H1 (cell line): ENCODE measurements at regions not wholly inside any gene's neighbourhood (a gene's known extent, or its start where the extent isn't known, plus 50 kb on each side); places are given as distances from the start of the nearest gene placed in this dataset.

Source experiments
- JUN ChIP-seq: IDR thresholded peaks from 2 replicates; pipeline ENCODE4 v1.6.1; 2011; ENCODE audit warnings: low read depth, mild to moderate bottlenecking, improper control_type of control experiment, low read length
- RBBP5 ChIP-seq: IDR thresholded peaks from 2 replicates; pipeline ENCODE4 v1.7.1; 2012; ENCODE audit warnings: low read depth, mild to moderate bottlenecking, inconsistent platforms, low read length, moderate library complexity, borderline replicate concordance
- SRF ChIP-seq: IDR thresholded peaks from 2 replicates; pipeline ENCODE4 v1.6.1; 2011; ENCODE audit warnings: mild to moderate bottlenecking, low read depth, low read length, moderate library complexity

DNA sequence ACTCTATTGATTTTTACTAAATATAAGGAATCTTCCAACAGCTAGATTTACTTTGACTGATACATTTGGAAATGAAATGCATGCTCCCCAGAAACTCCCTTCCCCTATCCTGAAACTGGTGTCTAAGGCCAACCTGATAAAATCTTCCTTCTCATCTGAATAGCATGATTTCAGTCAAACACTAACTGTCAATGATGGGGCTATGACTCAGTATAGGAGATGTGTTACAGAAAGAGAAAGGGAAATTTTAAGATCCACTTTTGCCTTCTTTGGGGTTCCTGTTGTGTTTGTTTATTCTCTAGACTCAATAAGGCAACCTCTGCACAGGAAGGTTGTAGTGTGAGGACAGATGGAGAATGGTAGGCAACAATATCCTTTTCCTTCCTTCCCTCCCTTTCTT, 160.7 kb downstream of the MOSPD2 start (continued):
- no peak for TF ChIP-seq SRF
- TF ChIP-seq JUN: no peak
- TF ChIP-seq RBBP5: no peak
